CD8-positive, alpha-beta memory T cell (primary cell): ENCODE measurements at regions not wholly inside any gene's neighbourhood (a gene's known extent, or its start where the extent isn't known, plus 50 kb on each side); places are given as distances from the start of the nearest gene placed in this dataset.

Experiments used
- CTCF ChIA-PET: fragments of 350-600 bp; sonication (Branson Sonifier 250); formaldehyde crosslinking; loops from one replicate; lab custom pipeline; 2021; ENCODE audit warnings: antibody characterized with exemption; lab: Charles Lee
- POLR2A ChIA-PET: fragments of 350-600 bp; sonication (Branson Sonifier 250); formaldehyde crosslinking; loops from one replicate; lab custom pipeline; 2021; ENCODE audit warnings: antibody characterized with exemption; lab: Charles Lee
- DNase-seq, 5 donors: peaks; one replicate each; pipeline versions ENCODE4 v3.0.0 to v3.0.0-alpha.2; 2020 to 2022; ENCODE audit warnings: mixed read lengths in 1 of 5
- H3K27ac ChIP-seq: one replicate; pipeline ENCODE4 v1.7.0; 2013; ENCODE audit warnings: low read depth, mild to moderate bottlenecking, low read length, moderate library complexity
- H3K27me3 ChIP-seq: 2 replicates; pipeline ENCODE4 v1.7.0; 2013; ENCODE audit warnings: low read length, mild to moderate bottlenecking; ENCODE audit not compliant: insufficient read depth, poor library complexity, severe bottlenecking
- H3K36me3 ChIP-seq: 2 replicates; pipeline ENCODE4 v1.7.0; 2013; ENCODE audit warnings: mild to moderate bottlenecking, low read length, moderate library complexity; ENCODE audit not compliant: insufficient read depth
- H3K4me1 ChIP-seq: 2 replicates; pipeline ENCODE4 v1.7.0; 2013; ENCODE audit warnings: mild to moderate bottlenecking, low read length, moderate library complexity; ENCODE audit not compliant: insufficient read depth
- H3K4me3 ChIP-seq: 2 replicates; pipeline ENCODE4 v1.7.0; 2013; ENCODE audit warnings: mild to moderate bottlenecking, low read length
- H3K9me3 ChIP-seq: 2 replicates; pipeline ENCODE4 v1.7.0; 2013; ENCODE audit warnings: mild to moderate bottlenecking, low read length
- H3K27ac Mint-ChIP-seq, 8 donors: one replicate each; pipeline ENCODE4 v1.8.0; 2020 to 2021; ENCODE audit warnings: mixed read lengths in 8 of 8, mild to moderate bottlenecking in 6 of 8, inconsistent platforms in 3 of 8, moderate library complexity in 3 of 8
- H3K27me3 Mint-ChIP-seq, 2 donors: one replicate each; pipeline ENCODE4 v1.8.0; 2020 to 2021; ENCODE audit warnings: mixed read lengths in 2 of 2, mild to moderate bottlenecking in 1 of 2, moderate library complexity in 1 of 2
- H3K36me3 Mint-ChIP-seq, 3 donors: one replicate each; pipeline ENCODE4 v1.8.0; 2020 to 2021; ENCODE audit warnings: mixed read lengths in 3 of 3, inconsistent platforms in 1 of 3, mild to moderate bottlenecking in 1 of 3
- H3K4me1 Mint-ChIP-seq, 3 donors: one replicate each; pipeline ENCODE4 v1.8.0; 2020 to 2021; ENCODE audit warnings: mixed read lengths in 3 of 3, inconsistent platforms in 1 of 3, mild to moderate bottlenecking in 1 of 3
- H3K4me3 Mint-ChIP-seq, 7 donors: one replicate each; pipeline ENCODE4 v1.8.0; 2020 to 2021; ENCODE audit warnings: mixed read lengths in 7 of 7, mild to moderate bottlenecking in 6 of 7, moderate library complexity in 4 of 7, inconsistent platforms in 2 of 7
- H3K9me3 Mint-ChIP-seq, 5 donors: one replicate each; pipeline ENCODE4 v1.8.0; 2020 to 2022; ENCODE audit warnings: mixed read lengths in 5 of 5, mild to moderate bottlenecking in 3 of 5, moderate library complexity in 2 of 5, inconsistent platforms in 1 of 5

DNA sequence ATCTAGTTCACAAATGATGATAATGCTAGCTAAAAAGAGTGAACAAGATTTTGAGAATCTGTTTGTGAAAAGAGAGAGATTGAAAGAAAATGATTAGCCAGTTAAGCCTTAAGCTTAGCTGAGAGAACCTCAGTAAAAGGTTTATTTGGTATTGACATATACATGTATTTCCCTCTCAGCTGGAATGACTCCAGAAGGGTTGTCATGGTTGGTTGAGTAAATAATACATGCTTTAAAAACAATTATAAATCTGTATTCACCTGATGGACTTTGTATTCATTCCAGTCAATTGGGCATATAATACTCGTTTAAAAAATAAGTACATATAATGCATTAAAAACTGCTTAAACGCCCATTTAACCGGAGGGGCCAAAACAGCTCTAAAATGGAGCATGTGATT, 181.4 kb downstream of the GRB14 start:
- Mint-ChIP-seq H3K36me3 (no peaks in the 10 kb centered on the region), H3K27ac (no peak overlapping the region), H3K4me1 (no peaks in the 10 kb centered on the region), H3K4me3 (no peak overlapping the region), H3K9me3 (peaks cover 0 to 4% (median 0%) of the 10 kb centered on the region in 5 donors), H3K27me3 (no peaks in the 10 kb centered on the region)
- ChIA-PET CTCF (no interaction called here), POLR2A (no interaction called here)
- no peak overlapping the region for H3K27ac ChIP-seq
- no peak overlapping the region for H3K4me3 ChIP-seq
- no peaks in the 10 kb centered on the region for H3K36me3 ChIP-seq
- no peaks in the 10 kb centered on the region for H3K9me3 ChIP-seq
- DNase-seq, result no peak
- no peaks in the 10 kb centered on the region for H3K27me3 ChIP-seq
- no peaks in the 10 kb centered on the region for H3K4me1 ChIP-seq

DNA sequence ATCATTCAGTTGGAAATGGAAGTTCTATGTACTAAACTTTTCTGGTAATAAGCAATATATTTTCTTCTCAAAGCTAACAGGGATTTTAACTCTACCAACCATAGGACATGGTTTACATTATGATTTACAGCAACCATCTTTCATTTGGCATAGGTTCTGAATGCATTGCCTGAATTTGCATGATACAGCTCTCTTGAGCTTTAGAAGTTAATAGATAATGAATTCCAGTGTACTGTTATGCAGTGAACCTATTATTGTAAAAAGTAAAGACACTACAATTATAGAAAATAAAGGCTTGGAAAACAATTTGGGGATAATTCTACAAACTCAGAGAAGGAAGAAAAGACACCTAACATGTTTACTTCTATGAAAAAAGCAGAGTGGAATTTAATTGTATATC, 182.0 kb downstream of the GRB14 start:
- ChIA-PET CTCF (no interaction called here), POLR2A (no interaction called here)
- Mint-ChIP-seq H3K4me3 (no peak overlapping the region), H3K27me3 (no peaks in the 10 kb centered on the region), H3K9me3 (peaks cover 0 to 4% (median 0%) of the 10 kb centered on the region in 5 donors), H3K27ac (no peak overlapping the region), H3K36me3 (no peaks in the 10 kb centered on the region), H3K4me1 (no peaks in the 10 kb centered on the region)
- Histone ChIP-seq H3K36me3 (no peaks in the 10 kb centered on the region), H3K4me3 (no peak overlapping the region), H3K27me3 (no peaks in the 10 kb centered on the region), H3K4me1 (no peaks in the 10 kb centered on the region), H3K9me3 (no peaks in the 10 kb centered on the region), H3K27ac (no peak overlapping the region)
- DNase-seq, result no peak

- H3K4me1 Mint-ChIP-seq, result no peaks in the 10 kb centered on the region
- no peaks in the 10 kb centered on the region for H3K4me1 ChIP-seq
- no peak overlapping the region for H3K27ac Mint-ChIP-seq
- no peak overlapping the region for H3K4me3 ChIP-seq
- no peaks in the 10 kb centered on the region for H3K36me3 Mint-ChIP-seq
- H3K36me3 ChIP-seq, result no peaks in the 10 kb centered on the region
- no peaks in the 10 kb centered on the region for H3K9me3 ChIP-seq
- peaks cover 0 to 4% (median 0%) of the 10 kb centered on the region in 5 donors for H3K9me3 Mint-ChIP-seq
- no peak for DNase-seq
- POLR2A ChIA-PET, result no interaction called here
- H3K27ac ChIP-seq, result no peak overlapping the region
- CTCF ChIA-PET, result no interaction called here
- H3K4me3 Mint-ChIP-seq, result no peak overlapping the region
- no peaks in the 10 kb centered on the region for H3K27me3 ChIP-seq
- H3K27me3 Mint-ChIP-seq, result no peaks in the 10 kb centered on the region
These were observed 182.6 kb downstream of the GRB14 start for GRCh38 chr2:164438490-164439205.

GRCh38 chr2:164436131-164436530, 185.2 kb downstream of the GRB14 start:
- H3K4me3 ChIP-seq, result no peak overlapping the region
- H3K27ac ChIP-seq, result no peak overlapping the region
- no peaks in the 10 kb centered on the region for H3K4me1 ChIP-seq
- ChIA-PET POLR2A (no interaction called here), CTCF (no interaction called here)
- no peaks in the 10 kb centered on the region for H3K36me3 ChIP-seq
- Mint-ChIP-seq H3K27ac (no peak overlapping the region), H3K27me3 (no peaks in the 10 kb centered on the region), H3K36me3 (no peaks in the 10 kb centered on the region), H3K9me3 (peaks cover 0 to 3% (median 0%) of the 10 kb centered on the region in 5 donors), H3K4me3 (no peak overlapping the region), H3K4me1 (no peaks in the 10 kb centered on the region)
- no peak for DNase-seq
- H3K27me3 ChIP-seq, result no peaks in the 10 kb centered on the region
- H3K9me3 ChIP-seq, result no peaks in the 10 kb centered on the region

- no peak for DNase-seq
- H3K27me3 Mint-ChIP-seq, result no peaks in the 10 kb centered on the region
These were observed 191.0 kb downstream of the GRB14 start for GRCh38 chr2:164430166-164430783.

GRCh38 chr2:164429354-164429753, 191.9 kb downstream of the GRB14 start:
- no peaks in the 10 kb centered on the region for H3K9me3 ChIP-seq
- H3K27me3 ChIP-seq, result no peaks in the 10 kb centered on the region
- H3K4me3 Mint-ChIP-seq, result no peak overlapping the region
- no peak overlapping the region for H3K4me3 ChIP-seq
- DNase-seq, result no peak
- no peak overlapping the region for H3K27ac ChIP-seq
- no peak overlapping the region for H3K27ac Mint-ChIP-seq
- H3K27me3 Mint-ChIP-seq, result no peaks in the 10 kb centered on the region
- no peaks in the 10 kb centered on the region for H3K4me1 ChIP-seq
- H3K9me3 Mint-ChIP-seq, result peaks cover 0 to 17% (median 3%) of the 10 kb centered on the region in 5 donors
- H3K4me1 Mint-ChIP-seq, result no peaks in the 10 kb centered on the region
- ChIA-PET CTCF (no interaction called here), POLR2A (no interaction called here)
- H3K36me3 Mint-ChIP-seq, result no peaks in the 10 kb centered on the region
- no peaks in the 10 kb centered on the region for H3K36me3 ChIP-seq

More at GRCh38 chr2:164430166-164430783, 191.0 kb downstream of the GRB14 start:
- H3K4me3 Mint-ChIP-seq, result no peak overlapping the region
- ChIA-PET CTCF (no interaction called here), POLR2A (no interaction called here)
- no peaks in the 10 kb centered on the region for H3K9me3 ChIP-seq
- no peaks in the 10 kb centered on the region for H3K4me1 ChIP-seq
- H3K4me1 Mint-ChIP-seq, result no peaks in the 10 kb centered on the region
- no peak overlapping the region for H3K27ac Mint-ChIP-seq
- H3K36me3 ChIP-seq, result no peaks in the 10 kb centered on the region
- H3K27me3 ChIP-seq, result no peaks in the 10 kb centered on the region
- no peaks in the 10 kb centered on the region for H3K36me3 Mint-ChIP-seq
- H3K27ac ChIP-seq, result no peak overlapping the region
- peaks cover 0 to 17% (median under 1%) of the 10 kb centered on the region in 5 donors for H3K9me3 Mint-ChIP-seq
- no peak overlapping the region for H3K4me3 ChIP-seq

DNA sequence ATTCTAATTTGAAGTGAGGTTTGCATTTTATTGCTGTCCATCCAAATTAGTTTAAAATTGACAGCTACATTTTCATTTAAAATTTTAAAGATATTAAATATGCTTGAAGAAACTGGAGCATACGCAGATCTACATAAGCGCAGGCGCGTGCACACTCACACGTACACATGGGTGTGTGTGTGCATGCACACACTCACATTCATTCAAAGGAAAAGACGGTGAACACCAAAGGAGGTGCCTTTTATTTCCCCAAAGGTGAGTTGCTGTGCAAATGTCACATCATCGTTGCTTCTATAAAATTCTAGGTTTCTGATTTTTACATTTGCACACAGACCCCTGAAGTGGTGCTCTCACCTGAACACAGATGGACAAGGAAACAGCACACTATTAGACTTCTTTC, 194.2 kb downstream of the GRB14 start:
- Mint-ChIP-seq H3K4me1 (no peaks in the 10 kb centered on the region), H3K9me3 (peaks cover 0 to 22% (median 3%) of the 10 kb centered on the region in 5 donors)

GRCh38 chr2:164420787-164421186, 200.5 kb downstream of the GRB14 start:
- Mint-ChIP-seq H3K27ac (no peak overlapping the region), H3K27me3 (no peaks in the 10 kb centered on the region), H3K36me3 (no peaks in the 10 kb centered on the region), H3K9me3 (peaks cover 0 to 5% (median 3%) of the 10 kb centered on the region in 5 donors), H3K4me1 (no peaks in the 10 kb centered on the region), H3K4me3 (no peak overlapping the region)
- CTCF ChIA-PET, result no interaction called here
- Histone ChIP-seq H3K9me3 (no peaks in the 10 kb centered on the region), H3K4me1 (no peaks in the 10 kb centered on the region), H3K4me3 (no peak overlapping the region), H3K27ac (no peak overlapping the region), H3K27me3 (no peaks in the 10 kb centered on the region), H3K36me3 (no peaks in the 10 kb centered on the region)
- POLR2A ChIA-PET, result no interaction called here
- no peak for DNase-seq

More for the DNA sequence above, 194.2 kb downstream of the GRB14 start:
- Mint-ChIP-seq H3K27me3 (no peaks in the 10 kb centered on the region), H3K4me3 (no peak overlapping the region), H3K36me3 (no peaks in the 10 kb centered on the region), H3K27ac (no peak overlapping the region)
- Histone ChIP-seq H3K27ac (no peak overlapping the region), H3K27me3 (no peaks in the 10 kb centered on the region), H3K4me3 (no peak overlapping the region), H3K36me3 (no peaks in the 10 kb centered on the region), H3K9me3 (no peaks in the 10 kb centered on the region), H3K4me1 (no peaks in the 10 kb centered on the region)
- ChIA-PET CTCF (no interaction called here), POLR2A (no interaction called here)
- no peak for DNase-seq
